Brain microvascular endothelial cell (primary cell): ENCODE measurements at regions not wholly inside any gene's neighbourhood (a gene's known extent, or its start where the extent isn't known, plus 50 kb on each side); places are given as distances from the start of the nearest gene placed in this dataset.
A peak's percentile ranks its signal among the peaks of the same experiment; 100 is the strongest.

Experiments used
- DNase-seq: peaks from one replicate; pipeline ENCODE4 v3.0.0-alpha.2; 2020
- H3K27ac ChIP-seq: fragments of 250-450 bp; sonication (Bioruptor Pico); 2 replicates; pipeline ENCODE4 v1.5.1; 2020; ENCODE audit warnings: mild to moderate bottlenecking, moderate library complexity
- H3K27me3 ChIP-seq: fragments of 250-450 bp; sonication (Bioruptor Pico); replicated peaks from 2 replicates; pipeline ENCODE4 v1.5.1; 2020; ENCODE audit warnings: mild to moderate bottlenecking
- H3K36me3 ChIP-seq: fragments of 250-450 bp; sonication (Bioruptor Pico); replicated peaks from 2 replicates; pipeline ENCODE4 v1.5.1; 2020; ENCODE audit warnings: mild to moderate bottlenecking
- H3K4me3 ChIP-seq: 2 replicates; pipeline ENCODE4 v1.5.1; 2011; ENCODE audit warnings: low read depth, mild to moderate bottlenecking, control low read depth, low read length, moderate library complexity
- CTCF ChIP-seq: IDR thresholded peaks from 2 replicates; pipeline ENCODE4 v1.5.1; 2011; ENCODE audit warnings: low read depth, mild to moderate bottlenecking, moderate library complexity, low read length, control low read depth, inconsistent platforms; ENCODE audit errors: missing control alignments
- in situ Hi-C: cut with HindIII; loops from 2 replicates; pipeline ENCODE4 v1.10.0; 2017; ENCODE audit warnings: low sequenced_read_pairs, low pct_ligation_motif_present

GRCh38 chr5:130532786-130533185 lies 628.5 kb downstream of the CHSY3 start:
- Histone ChIP-seq H3K36me3 (no peaks in the 10 kb centered on the region), H3K27ac (no peak overlapping the region), H3K27me3 (no peaks in the 10 kb centered on the region), H3K4me3 (no peak overlapping the region)
- no peak for DNase-seq
- no peak for TF ChIP-seq CTCF
- in situ Hi-C loops: no loop called here

- Histone ChIP-seq H3K27ac (no peak overlapping the region), H3K36me3 (no peaks in the 10 kb centered on the region), H3K4me3 (no peak overlapping the region), H3K27me3 (no peaks in the 10 kb centered on the region)
- no peak for DNase-seq
- in situ Hi-C loops: no loop called here
- no peak for TF ChIP-seq CTCF
Observed at GRCh38 chr5:130529511-130530485, 625.5 kb downstream of the CHSY3 start.

DNA sequence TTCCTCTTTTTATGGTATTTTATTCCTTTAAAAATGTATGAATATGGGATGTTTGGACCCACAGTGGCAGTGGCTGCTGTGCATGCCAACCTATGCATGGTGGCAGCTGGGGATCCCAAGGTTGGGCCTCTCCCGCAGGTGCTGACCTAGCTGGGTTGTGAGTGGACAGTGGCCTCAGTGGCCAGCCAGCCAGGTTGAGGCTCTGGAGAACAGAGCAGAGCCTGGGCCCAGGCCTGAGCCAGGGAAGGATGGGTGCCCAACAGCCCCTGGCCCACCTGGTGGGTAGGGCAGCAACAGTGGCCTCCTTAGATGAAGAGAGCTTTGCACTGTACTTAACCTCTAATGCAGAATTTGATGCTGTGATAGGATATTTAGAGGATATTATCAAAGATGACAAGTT lies 624.8 kb downstream of the CHSY3 start:
- DNase-seq: no peak
- in situ Hi-C loops: no loop called here
- no peaks in the 10 kb centered on the region for H3K36me3 ChIP-seq
- no peak for TF ChIP-seq CTCF
- no peak overlapping the region for H3K4me3 ChIP-seq
- no peak overlapping the region for H3K27ac ChIP-seq
- H3K27me3 ChIP-seq: no peaks in the 10 kb centered on the region

GRCh38 chr5:130528474-130528873 lies 624.2 kb downstream of the CHSY3 start:
- H3K27me3 ChIP-seq: no peaks in the 10 kb centered on the region

GRCh38 chr5:130526708-130527107 lies 622.4 kb downstream of the CHSY3 start:
- peak; percentile 71 for DNase-seq
- H3K27me3 ChIP-seq: no peaks in the 10 kb centered on the region
- in situ Hi-C loops: no loop called here
- H3K4me3 ChIP-seq: no peak overlapping the region
- no peaks in the 10 kb centered on the region for H3K36me3 ChIP-seq
- no peak for TF ChIP-seq CTCF
- H3K27ac ChIP-seq: no peak overlapping the region

More at GRCh38 chr5:130528474-130528873, 624.2 kb downstream of the CHSY3 start:
- peak; percentile 81 for DNase-seq
- peak overlapping the region; percentile 23 for H3K27ac ChIP-seq
- no peak overlapping the region for H3K4me3 ChIP-seq
- in situ Hi-C loops: no loop called here
- TF ChIP-seq CTCF: no peak
- H3K36me3 ChIP-seq: no peaks in the 10 kb centered on the region
